Stimulated activated CD4-positive, alpha-beta T cell treated with anti-CD3 and anti-CD28 coated beads, TNF-alpha, amount 100 ng/mL, for 4 hours (primary cell): ENCODE measurements at regions not wholly inside any gene's neighbourhood (a gene's known extent, or its start where the extent isn't known, plus 50 kb on each side); places are given as distances from the start of the nearest gene placed in this dataset.
"Not testable (repeated sequence)": the region's sequence is repeated elsewhere in the genome, so short reads cannot be mapped to it uniquely, and the experiment has no call there.

Source experiments
- DNase-seq, 3 experiments: peaks; one replicate each; pipeline ENCODE4 v3.0.0-alpha.2; 2020; ENCODE audit warnings: low read depth in 3 of 3

- DNase-seq, result no peak
These were observed 789.7 kb upstream of the RAB6C start for GRCh38 chr2:129189617-129190319.

- DNase-seq, result no peak
These were observed 789.0 kb upstream of the RAB6C start for GRCh38 chr2:129190494-129190893.

- DNase-seq, result no peak
These were observed 787.9 kb upstream of the RAB6C start for GRCh38 chr2:129191530-129191929.

DNA sequence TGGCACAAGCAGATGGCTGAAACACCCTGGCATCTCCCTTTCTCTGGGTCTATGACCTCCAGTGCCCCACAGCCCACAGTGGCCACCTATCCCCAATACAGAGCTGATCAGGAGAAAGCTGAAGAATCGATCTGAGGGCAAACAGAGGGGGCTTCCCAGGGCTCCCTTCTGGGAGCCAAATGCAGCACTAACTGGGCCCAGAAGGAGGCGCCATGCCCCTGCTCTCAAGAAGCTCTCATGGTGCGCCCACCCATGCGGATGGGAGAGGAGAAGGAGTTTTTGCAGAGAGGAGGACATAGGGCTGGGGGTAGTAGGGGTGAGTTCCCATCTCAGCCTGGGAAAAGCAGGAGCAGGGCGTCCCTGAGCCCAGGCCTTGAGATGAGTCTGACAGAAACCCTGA is 787.3 kb upstream of the RAB6C start:
- no peak for DNase-seq

GRCh38 chr2:129192841-129193253 is 786.6 kb upstream of the RAB6C start:
- DNase-seq, result no peak

GRCh38 chr2:129193961-129194360 is 785.5 kb upstream of the RAB6C start:
- no peak for DNase-seq

DNA sequence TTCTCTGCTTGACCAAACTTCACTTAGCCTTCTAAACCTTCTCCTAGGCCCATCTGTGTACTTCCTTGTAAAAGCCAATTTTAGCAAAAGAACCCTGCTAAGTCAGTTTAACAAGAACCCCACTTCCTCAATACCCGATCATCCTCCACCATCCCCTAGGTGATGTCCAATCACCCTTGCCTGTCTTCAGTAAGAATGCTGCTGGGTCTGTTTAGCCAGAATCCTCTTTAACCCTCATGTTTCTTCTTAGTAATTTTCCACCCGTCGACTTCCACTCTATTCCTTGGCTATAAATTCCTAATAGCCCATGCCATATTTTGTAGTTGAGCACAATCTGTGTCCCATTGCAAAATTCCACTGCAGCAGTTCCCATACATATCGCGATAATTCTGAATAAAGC is 780.0 kb upstream of the RAB6C start:
- DNase-seq, result no peak

DNA sequence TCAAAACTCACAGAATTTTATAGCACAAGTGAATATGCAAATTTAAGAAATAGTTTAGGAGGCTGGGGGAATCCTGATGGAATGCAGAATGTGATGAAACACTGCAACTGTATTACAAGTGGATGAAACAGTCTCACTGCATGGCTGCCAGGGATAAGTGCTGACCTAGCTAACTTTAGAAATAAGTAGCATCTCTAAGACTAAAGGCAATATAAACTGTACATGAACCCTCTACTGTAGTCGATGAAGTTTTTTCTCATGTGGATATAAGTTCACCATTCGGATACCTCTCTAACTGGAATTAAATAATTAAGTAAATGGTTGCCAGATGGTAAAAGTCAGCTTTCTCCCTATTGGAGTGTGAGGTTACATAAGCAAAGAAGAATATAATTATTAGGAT is 777.8 kb upstream of the RAB6C start:
- DNase-seq, result no peak

DNA sequence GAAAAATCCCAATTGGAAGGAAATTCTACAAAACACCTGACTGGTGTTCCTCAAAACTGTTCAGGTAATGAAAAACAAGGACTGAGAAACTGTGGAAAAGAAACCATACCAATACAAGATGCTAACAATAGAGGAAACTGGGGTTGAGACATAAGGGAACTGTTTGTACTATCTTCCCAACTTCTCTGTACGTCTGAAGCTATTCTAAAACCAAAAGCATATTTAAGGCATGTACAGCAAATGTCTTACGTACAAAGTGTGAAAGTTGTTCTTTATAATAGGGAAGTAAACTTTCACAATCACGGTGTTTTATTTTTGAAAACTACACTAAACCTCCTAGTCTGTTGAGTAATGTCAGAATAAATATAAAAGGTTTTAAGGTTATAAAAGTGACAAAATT is 776.1 kb upstream of the RAB6C start:
- DNase-seq, result no peak

DNA sequence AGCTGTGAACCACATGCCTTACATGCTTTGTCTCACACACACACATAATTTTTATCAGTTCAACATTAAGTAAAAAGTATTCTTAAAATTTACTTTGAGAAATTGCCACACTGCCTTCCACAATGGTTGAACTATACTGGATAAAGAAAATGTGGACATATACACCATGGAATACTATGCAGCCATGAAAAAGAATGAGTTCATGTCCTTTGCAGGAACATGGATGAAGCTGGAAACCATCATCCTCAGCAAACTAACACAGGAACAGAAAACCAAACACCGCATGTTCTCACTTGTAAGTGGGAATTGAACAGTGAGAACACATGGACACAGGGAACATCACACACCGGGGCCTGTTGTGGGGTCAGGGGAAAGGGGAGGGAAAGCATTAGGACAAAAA is 774.9 kb upstream of the RAB6C start:
- DNase-seq, result not testable (repeated sequence)

DNA sequence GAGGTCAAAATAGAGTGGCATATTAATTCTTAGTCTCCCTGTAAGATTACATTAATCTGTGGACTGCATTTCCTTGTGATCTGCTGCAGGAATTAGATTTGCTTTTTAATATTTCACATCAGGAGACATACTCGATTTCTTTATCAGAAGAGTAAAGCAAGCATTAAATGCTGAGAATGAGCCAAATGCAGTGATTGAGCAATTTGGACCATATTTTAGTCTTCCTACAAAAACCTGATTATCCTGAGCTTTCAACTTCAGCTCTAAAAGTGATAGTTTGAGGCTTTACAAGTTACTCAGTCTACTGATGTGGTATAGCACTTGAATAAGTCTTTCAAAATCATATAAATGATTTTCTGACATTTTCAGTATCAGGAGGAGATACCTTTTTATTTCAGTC is 774.3 kb upstream of the RAB6C start:
- DNase-seq, result no peak

- DNase-seq, result no peak
These were observed 773.7 kb upstream of the RAB6C start for GRCh38 chr2:129205766-129206165.

DNA sequence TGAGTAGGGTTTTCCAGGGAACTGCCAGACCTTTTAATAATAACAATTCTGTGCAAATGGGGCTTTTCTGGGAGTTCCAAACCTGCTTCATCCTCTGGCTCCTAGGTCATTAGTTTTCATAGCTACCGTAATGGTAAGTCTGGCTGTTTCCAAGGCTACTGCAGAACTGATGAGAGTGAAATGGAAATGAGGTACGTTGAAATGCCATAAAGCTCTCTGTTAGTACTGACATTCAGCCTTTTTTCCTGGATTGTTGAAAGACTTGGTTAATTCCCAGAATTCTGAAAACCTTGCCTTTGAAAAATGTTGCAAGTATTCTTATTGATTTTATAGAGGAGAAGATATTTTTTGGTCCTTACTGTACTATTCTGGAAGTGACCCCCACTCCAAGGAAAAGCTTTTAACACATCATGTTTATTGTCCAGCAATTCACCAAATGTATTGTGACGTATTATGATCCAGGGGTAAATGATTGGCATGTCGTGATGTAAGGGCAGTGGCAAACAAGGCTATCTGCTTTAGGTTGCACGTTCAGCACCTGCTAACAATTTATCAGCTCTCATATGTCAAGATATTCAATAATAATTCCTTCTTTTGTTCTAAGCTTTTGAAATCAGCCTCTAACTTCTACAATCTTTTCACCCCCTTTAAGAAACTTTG is 767.0 kb upstream of the RAB6C start:
- no peak for DNase-seq

- DNase-seq, result no peak
These were observed 755.4 kb upstream of the RAB6C start for GRCh38 chr2:129224022-129224421.

DNA sequence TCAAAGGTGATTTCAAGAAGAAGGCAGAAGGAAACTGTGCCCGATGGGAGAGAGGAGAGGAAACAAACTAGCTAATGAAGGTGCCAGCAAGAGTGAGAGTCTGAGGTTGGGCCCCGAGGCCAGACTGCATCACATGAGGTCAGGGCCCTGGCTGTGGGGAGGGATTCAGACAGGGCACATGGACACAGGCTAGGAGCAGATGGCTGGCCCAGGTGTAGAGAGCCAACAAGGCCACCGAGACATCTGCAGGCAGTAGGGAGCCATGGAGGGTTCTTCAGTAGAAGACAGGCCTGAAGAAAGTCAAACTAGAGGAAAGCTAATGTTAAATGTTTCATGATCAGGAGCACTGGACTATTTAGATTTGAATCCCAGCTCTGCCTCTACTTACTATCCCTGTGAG is 755.0 kb upstream of the RAB6C start:
- no peak for DNase-seq

DNA sequence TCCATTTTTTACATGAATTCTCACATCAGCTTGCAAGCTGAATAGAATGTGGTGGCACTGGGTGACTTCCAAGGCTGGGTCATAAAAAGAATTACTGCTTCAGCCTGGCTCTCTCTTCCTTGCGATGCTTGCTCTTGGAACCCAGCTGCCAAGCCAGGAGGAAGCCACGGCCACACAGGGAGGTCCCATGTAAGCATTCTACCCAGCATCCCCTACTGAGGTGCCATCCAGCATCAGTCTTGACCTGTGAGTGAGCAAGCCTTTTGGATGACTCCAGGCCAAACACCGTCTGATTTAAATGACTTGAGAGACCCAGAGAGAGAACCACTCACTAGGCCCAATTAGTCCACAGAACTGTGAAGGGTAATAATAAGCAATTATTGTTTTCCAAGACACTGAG is 750.3 kb upstream of the RAB6C start:
- DNase-seq, result no peak

DNA sequence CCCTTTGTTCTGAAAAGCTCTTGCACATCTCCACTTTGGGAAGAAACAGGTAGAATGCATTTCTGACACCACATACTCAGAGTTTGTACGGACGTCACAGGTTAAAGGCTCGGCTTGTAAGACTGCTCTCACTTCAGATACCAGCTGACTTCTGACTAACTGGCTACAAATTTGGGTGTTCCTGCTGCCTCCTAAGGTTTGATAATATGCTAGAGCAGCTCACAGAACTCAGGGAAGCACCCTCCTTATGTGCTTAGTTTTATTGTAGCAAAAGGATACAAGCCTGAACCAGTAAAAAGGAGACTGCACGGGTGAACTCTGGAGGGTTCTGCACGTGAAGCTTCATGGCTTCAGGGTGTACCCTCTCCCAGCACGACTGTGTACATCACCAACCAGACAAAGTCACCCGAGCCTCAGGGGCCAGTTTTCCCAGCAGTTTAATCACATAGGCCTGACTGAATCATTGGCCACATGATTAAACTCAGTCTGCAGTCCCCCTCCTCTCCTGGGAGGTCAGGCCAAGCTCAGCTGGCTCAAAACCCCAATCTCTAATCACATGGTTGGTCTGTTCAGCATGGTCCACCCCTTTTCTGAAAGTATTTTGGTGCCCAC is 749.5 kb upstream of the RAB6C start:
- DNase-seq, result no peak

GRCh38 chr2:129231924-129232323 is 747.5 kb upstream of the RAB6C start:
- no peak for DNase-seq

GRCh38 chr2:129233166-129233565 is 746.3 kb upstream of the RAB6C start:
- DNase-seq, result no peak

- no peak for DNase-seq
These were observed 745.6 kb upstream of the RAB6C start for GRCh38 chr2:129233751-129234406.

DNA sequence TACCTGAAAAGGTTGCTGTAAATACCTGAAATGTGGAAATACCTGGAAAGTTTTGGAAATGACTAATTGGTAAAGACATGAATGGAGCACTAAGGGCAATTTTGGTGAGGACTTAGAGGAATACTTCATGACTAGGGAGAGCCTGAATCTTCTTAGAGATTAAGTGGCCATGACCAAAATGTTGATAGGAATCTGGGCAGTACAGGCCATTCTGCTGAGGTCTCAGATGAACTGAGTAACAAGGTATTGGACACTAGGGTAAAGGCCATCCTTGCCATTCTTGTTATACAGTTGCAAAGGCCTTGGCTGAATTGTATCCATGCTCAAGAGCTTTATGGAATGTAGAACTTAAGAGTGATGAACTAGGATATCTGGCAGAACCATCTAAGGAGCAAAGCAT is 742.9 kb upstream of the RAB6C start:
- no peak for DNase-seq

GRCh38 chr2:129237966-129238725 is 741.3 kb upstream of the RAB6C start:
- no peak for DNase-seq
